ENCODE measurements at regions not wholly inside any gene's neighbourhood (a gene's known extent, or its start where the extent isn't known, plus 50 kb on each side); places are given as distances from the start of the nearest gene placed in this dataset.

GRCh38 chr3:182711261-182711683 is 82.0 kb upstream of the ATP11B start:
- no peak for DNase-seq

- DNase-seq = no peak
Observed at GRCh38 chr3:182711853-182712252, 81.5 kb upstream of the ATP11B start.

- no peak for DNase-seq
Observed at GRCh38 chr3:182713111-182713510, 80.2 kb upstream of the ATP11B start.

GRCh38 chr3:182713743-182714517 is 79.4 kb upstream of the ATP11B start:
- peak in 1 of 2 experiments; percentile 58 for DNase-seq

- DNase-seq = no peak
Observed at GRCh38 chr3:182715006-182715405, 78.3 kb upstream of the ATP11B start.

- DNase-seq = no peak
Observed at GRCh38 chr3:182716114-182716688, 77.1 kb upstream of the ATP11B start.

GRCh38 chr3:182717216-182717615 is 76.1 kb upstream of the ATP11B start:
- no peak for DNase-seq

- no peak for DNase-seq
Observed at GRCh38 chr3:182722907-182723306, 70.4 kb upstream of the ATP11B start.

- DNase-seq = no peak
Observed at GRCh38 chr3:182723596-182723995, 69.7 kb upstream of the ATP11B start.

GRCh38 chr3:182725372-182726251 is 67.7 kb upstream of the ATP11B start:
- DNase-seq = no peak

- DNase-seq = no peak
Observed at GRCh38 chr3:182726258-182727142, 66.8 kb upstream of the ATP11B start.

- DNase-seq = no peak
Observed at GRCh38 chr3:182728238-182728637, 65.1 kb upstream of the ATP11B start.

GRCh38 chr3:182729903-182730674 is 63.2 kb upstream of the ATP11B start:
- no peak for DNase-seq

GRCh38 chr3:182730675-182731042 is 62.6 kb upstream of the ATP11B start:
- DNase-seq = no peak

- DNase-seq = no peak
Observed at GRCh38 chr3:182731764-182732163, 61.5 kb upstream of the ATP11B start.

- DNase-seq = no peak
Observed at GRCh38 chr3:182732232-182733015, 60.9 kb upstream of the ATP11B start.

- DNase-seq = no peak
Observed at GRCh38 chr3:182735672-182736071, 57.6 kb upstream of the ATP11B start.

- DNase-seq = no peak
Observed at GRCh38 chr3:182737825-182738224, 55.5 kb upstream of the ATP11B start.

GRCh38 chr3:182738583-182739411 is 54.5 kb upstream of the ATP11B start:
- DNase-seq = no peak

GRCh38 chr3:182739619-182740018 is 53.7 kb upstream of the ATP11B start:
- DNase-seq = peak; percentile 5 to 22
